HCT116 (cell line): ENCODE measurements at regions not wholly inside any gene's neighbourhood (a gene's known extent, or its start where the extent isn't known, plus 50 kb on each side); places are given as distances from the start of the nearest gene placed in this dataset.

Experiments used
- ATAC-seq: fragments of 200-7000 bp; cut with Tn5 transposase; 2 replicates; pipeline ENCODE4 v1.9.1; 2020; ENCODE audit warnings: mild to moderate bottlenecking, moderate library complexity
- BruUV-seq: library from RNA; stranded (reverse); fragments of 400-500 nt; replicated peaks from 2 replicates; lab custom pipeline; 2021; lab: Mats Ljungman, UMichigan
- CTCF ChIA-PET: fragments of 300-600 bp; sonication (Branson Sonifier 250); formaldehyde crosslinking; loops from one replicate; lab custom pipeline; 2021; ENCODE audit warnings: antibody characterized with exemption; lab: Charles Lee
- POLR2A ChIA-PET: fragments of 300-600, 350-600 bp; sonication (Branson Sonifier 250); formaldehyde crosslinking; loops from one replicate; lab custom pipeline; 2021; ENCODE audit warnings: antibody characterized with exemption; lab: Charles Lee
- RAD21 ChIA-PET, 2 experiments: fragments of 300-600 bp; sonication (Branson Sonifier 250); formaldehyde crosslinking; loops; one replicate each; lab custom pipeline; 2023; ENCODE audit warnings: low total read pairs in 2 of 2; ENCODE audit not compliant: uncharacterized antibody in 2 of 2, unreplicated experiment in 2 of 2, low non-redundant PET in 1 of 2; lab: Charles Lee
- DNase-seq: peaks from one replicate; pipeline ENCODE4 v3.0.0-alpha.2; 2010; ENCODE audit warnings: low read depth, low spot score
- H2AFZ ChIP-seq: fragments of 200-600 bp; shearing (Covaris generic), sonication (generic); 2 replicates; pipeline ENCODE4 v1.6.1; 2017; ENCODE audit warnings: low read depth, mixed run types, mixed read lengths, antibody characterized with exemption, low read length; ENCODE audit not compliant: poor library complexity, severe bottlenecking
- H3K27ac ChIP-seq: 2 replicates; pipeline ENCODE4 v1.5.1; 2012; ENCODE audit warnings: low read depth, low read length
- H3K27me3 ChIP-seq: fragments of 200-600 bp; sonication (generic); 2 replicates; pipeline ENCODE4 v1.6.1; 2016; ENCODE audit warnings: mixed run types, low read length, mixed read lengths; ENCODE audit not compliant: insufficient read depth
- H3K36me3 ChIP-seq, 2 experiments: fragments of 200-500 bp in 1 of 2; fragments of 200-600 bp in 1 of 2; sonication (Bioruptor generic) in 1 of 2; sonication (generic) in 1 of 2; 2 replicates each; pipeline versions ENCODE4 v1.5.1 to v1.6.1; 2014 to 2016; ENCODE audit warnings: low read length in 2 of 2, inconsistent platforms in 1 of 2, mixed read lengths in 1 of 2, mixed run types in 1 of 2; ENCODE audit not compliant: insufficient read depth in 2 of 2, control insufficient read depth in 1 of 2
- H3K4me1 ChIP-seq, 2 experiments: fragments of 200-600 bp in 1 of 2; sonication (generic) in 1 of 2; 2 replicates each; pipeline versions ENCODE4 v1.5.1 to v1.6.1; 2012 to 2017; ENCODE audit warnings: low read length in 2 of 2, inconsistent platforms in 1 of 2, mild to moderate bottlenecking in 1 of 2, mixed read lengths in 1 of 2, mixed run types in 1 of 2, moderate library complexity in 1 of 2; ENCODE audit not compliant: insufficient read depth in 2 of 2, control insufficient read depth in 1 of 2
- H3K4me2 ChIP-seq: fragments of 200-600 bp; sonication (generic); 2 replicates; pipeline ENCODE4 v1.6.1; 2017; ENCODE audit warnings: mixed run types, low read length, mixed read lengths
- H3K4me3 ChIP-seq, 2 experiments: fragments of 200-600 bp in 1 of 2; sonication (generic) in 1 of 2; replicated peaks in 1 of 2; 2 replicates each; pipeline ENCODE4 v1.5.1; 2011 to 2016; ENCODE audit warnings: low read length in 2 of 2, control low read depth in 1 of 2, low read depth in 1 of 2, mild to moderate bottlenecking in 1 of 2, mixed read lengths in 1 of 2, mixed run types in 1 of 2
- H3K79me2 ChIP-seq: fragments of 200-600 bp; sonication (generic); 2 replicates; pipeline ENCODE4 v1.6.1; 2017; ENCODE audit warnings: mild to moderate bottlenecking, mixed run types, low read length, moderate library complexity, mixed read lengths; ENCODE audit not compliant: insufficient read depth
- H3K9ac ChIP-seq: fragments of 200-600 bp; sonication (generic); 2 replicates; pipeline ENCODE4 v1.6.1; 2016; ENCODE audit warnings: low read length, mixed read lengths
- H3K9me2 ChIP-seq: fragments of 200-600 bp; sonication (generic), shearing (Covaris generic); 2 replicates; pipeline ENCODE4 v1.6.1; 2017; ENCODE audit warnings: mixed run types, mild to moderate bottlenecking, moderate library complexity; ENCODE audit not compliant: insufficient read depth
- H3K9me3 ChIP-seq, 2 experiments: fragments of 200-500 bp in 1 of 2; fragments of 200-600 bp in 1 of 2; sonication (Bioruptor generic) in 1 of 2; sonication (generic) in 1 of 2; 2 replicates each; pipeline ENCODE4 v1.6.1; 2014 to 2017; ENCODE audit warnings: low read length in 2 of 2, mixed read lengths in 2 of 2, inconsistent platforms in 1 of 2, low read depth in 1 of 2, mild to moderate bottlenecking in 1 of 2, mixed run types in 1 of 2, moderate library complexity in 1 of 2; ENCODE audit not compliant: control insufficient read depth in 1 of 2, insufficient read depth in 1 of 2
- H4K20me1 ChIP-seq: fragments of 200-600 bp; sonication (generic), shearing (Covaris generic); 2 replicates; pipeline ENCODE4 v1.6.1; 2017; ENCODE audit warnings: mixed run types, mild to moderate bottlenecking, moderate library complexity; ENCODE audit not compliant: insufficient read depth
- CEBPB ChIP-seq: IDR thresholded peaks from 2 replicates; pipeline ENCODE4 v1.6.1; 2012; ENCODE audit warnings: low read depth
- ELF1 ChIP-seq: IDR thresholded peaks from 2 replicates; pipeline ENCODE4 v1.6.1; 2012; ENCODE audit warnings: low read depth, borderline replicate concordance
- JUND ChIP-seq: IDR thresholded peaks from 2 replicates; pipeline ENCODE4 v1.6.1; 2012
- POLR2A ChIP-seq: IDR thresholded peaks from 2 replicates; pipeline ENCODE4 v1.7.0; 2011; ENCODE audit warnings: borderline replicate concordance; ENCODE audit not compliant: insufficient read depth, insufficient read length; ENCODE audit errors: extremely low read depth
- POLR2AphosphoS5 ChIP-seq: IDR thresholded peaks from 2 replicates; pipeline ENCODE4 v1.6.1; 2011; ENCODE audit warnings: mild to moderate bottlenecking, low read depth, low read length, moderate library complexity
- SRF ChIP-seq: IDR thresholded peaks from 2 replicates; pipeline ENCODE4 v1.6.1; 2012; ENCODE audit warnings: low read depth
- TCF7L2 ChIP-seq: IDR thresholded peaks from 2 replicates; pipeline ENCODE4 v1.7.0; 2011; ENCODE audit warnings: borderline replicate concordance, inconsistent platforms; ENCODE audit not compliant: insufficient read depth, insufficient read length; ENCODE audit errors: extremely low read depth
- YY1 ChIP-seq: IDR thresholded peaks from 2 replicates; pipeline ENCODE4 v1.6.1; 2011; ENCODE audit warnings: low read length, low read depth, moderate library complexity, mild to moderate bottlenecking; ENCODE audit not compliant: insufficient replicate concordance; ENCODE audit errors: extremely low read depth
- ZFX ChIP-seq: fragments of 450-650 bp; IDR thresholded peaks from 2 replicates; pipeline ENCODE4 v1.6.1; 2017
- intact Hi-C: fragments of 100-400 bp; cut with micrococcal nuclease; formaldehyde crosslinking; loops from 2 replicates; pipeline ENCODE4 v1.10.0; 2022
- TF ChIP-seq, protein P1 (sequence below): IDR thresholded peaks from 2 replicates; pipeline ENCODE4 v1.6.1; 2012; ENCODE audit warnings: low read depth
- TF ChIP-seq, protein P2 (sequence below), 3 experiments: fragments of 200-600 bp in 1 of 3; sonication (generic) in 1 of 3; IDR thresholded peaks in 2 of 3; conservative IDR thresholded peaks in 1 of 3; 2 replicates each; pipeline ENCODE4 v1.5.1; 2012 to 2017; ENCODE audit warnings: low read depth in 2 of 3, low read length in 2 of 3, antibody characterized with exemption in 1 of 3, borderline replicate concordance in 1 of 3, control low read depth in 1 of 3, mild to moderate bottlenecking in 1 of 3, mixed read lengths in 1 of 3, mixed run types in 1 of 3, moderate library complexity in 1 of 3; ENCODE audit not compliant: insufficient read depth in 1 of 3
- TF ChIP-seq, protein P3 (sequence below): IDR thresholded peaks from 2 replicates; pipeline ENCODE4 v1.6.1; 2012
- TF ChIP-seq, protein P4 (sequence below): IDR thresholded peaks from 2 replicates; pipeline ENCODE4 v1.6.1; 2011; ENCODE audit warnings: mild to moderate bottlenecking, low read length, moderate library complexity; ENCODE audit not compliant: insufficient replicate concordance; ENCODE audit errors: extremely low read depth

DNA sequence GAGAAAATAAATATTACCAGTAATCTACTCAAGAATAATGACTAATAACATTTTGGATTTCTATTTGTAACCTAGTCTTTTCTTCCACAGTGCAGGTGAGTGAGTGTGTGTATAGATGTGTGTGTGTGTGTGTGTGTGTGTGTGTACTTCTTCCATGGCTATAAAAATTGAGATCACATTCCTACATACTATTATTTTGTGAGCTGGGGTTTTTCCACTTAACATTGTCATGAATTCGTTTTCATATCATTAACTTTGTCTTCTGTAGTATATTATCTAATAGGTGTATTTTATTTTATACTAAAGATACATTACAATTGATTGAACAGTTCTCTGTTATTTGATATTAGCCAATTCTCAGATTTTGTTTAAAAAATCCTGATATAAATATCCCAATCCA is 152.4 kb upstream of the TRPC7 start (continued):
- TF ChIP-seq, protein P1, sequence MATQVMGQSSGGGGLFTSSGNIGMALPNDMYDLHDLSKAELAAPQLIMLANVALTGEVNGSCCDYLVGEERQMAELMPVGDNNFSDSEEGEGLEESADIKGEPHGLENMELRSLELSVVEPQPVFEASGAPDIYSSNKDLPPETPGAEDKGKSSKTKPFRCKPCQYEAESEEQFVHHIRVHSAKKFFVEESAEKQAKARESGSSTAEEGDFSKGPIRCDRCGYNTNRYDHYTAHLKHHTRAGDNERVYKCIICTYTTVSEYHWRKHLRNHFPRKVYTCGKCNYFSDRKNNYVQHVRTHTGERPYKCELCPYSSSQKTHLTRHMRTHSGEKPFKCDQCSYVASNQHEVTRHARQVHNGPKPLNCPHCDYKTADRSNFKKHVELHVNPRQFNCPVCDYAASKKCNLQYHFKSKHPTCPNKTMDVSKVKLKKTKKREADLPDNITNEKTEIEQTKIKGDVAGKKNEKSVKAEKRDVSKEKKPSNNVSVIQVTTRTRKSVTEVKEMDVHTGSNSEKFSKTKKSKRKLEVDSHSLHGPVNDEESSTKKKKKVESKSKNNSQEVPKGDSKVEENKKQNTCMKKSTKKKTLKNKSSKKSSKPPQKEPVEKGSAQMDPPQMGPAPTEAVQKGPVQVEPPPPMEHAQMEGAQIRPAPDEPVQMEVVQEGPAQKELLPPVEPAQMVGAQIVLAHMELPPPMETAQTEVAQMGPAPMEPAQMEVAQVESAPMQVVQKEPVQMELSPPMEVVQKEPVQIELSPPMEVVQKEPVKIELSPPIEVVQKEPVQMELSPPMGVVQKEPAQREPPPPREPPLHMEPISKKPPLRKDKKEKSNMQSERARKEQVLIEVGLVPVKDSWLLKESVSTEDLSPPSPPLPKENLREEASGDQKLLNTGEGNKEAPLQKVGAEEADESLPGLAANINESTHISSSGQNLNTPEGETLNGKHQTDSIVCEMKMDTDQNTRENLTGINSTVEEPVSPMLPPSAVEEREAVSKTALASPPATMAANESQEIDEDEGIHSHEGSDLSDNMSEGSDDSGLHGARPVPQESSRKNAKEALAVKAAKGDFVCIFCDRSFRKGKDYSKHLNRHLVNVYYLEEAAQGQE, result no peak
- no peak for TF ChIP-seq SRF
- TF ChIP-seq TCF7L2, result no peak
- no peak for TF ChIP-seq POLR2AphosphoS5

DNA sequence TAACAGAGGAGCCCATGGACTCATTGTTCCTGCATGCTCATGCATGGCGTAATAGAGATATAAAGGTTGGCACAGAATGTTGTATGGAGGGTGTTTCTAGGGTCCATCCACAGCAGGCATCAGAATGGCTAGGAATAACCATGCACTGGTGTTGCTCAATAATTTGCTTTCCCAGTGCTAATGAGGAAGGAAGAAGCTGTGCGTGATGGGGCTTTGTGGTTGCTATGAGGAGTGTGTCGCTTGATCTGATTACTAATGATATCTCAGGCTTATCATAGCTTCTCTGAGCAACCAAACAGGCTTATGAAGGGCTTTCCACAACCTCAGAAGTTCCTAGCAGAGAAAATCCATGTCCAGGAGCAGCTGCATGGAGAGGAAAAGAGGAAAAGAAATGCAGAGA is 151.3 kb upstream of the TRPC7 start:
- Histone ChIP-seq H3K27ac (no peak overlapping the region), H3K79me2 (no peaks in the 10 kb centered on the region), H3K4me1 (no peaks in the 10 kb centered on the region), H3K4me2 (no peak overlapping the region), H3K9me2 (no peaks in the 10 kb centered on the region), H3K36me3 (no peaks in the 10 kb centered on the region), H3K4me3 (no peak overlapping the region), H3K9ac (no peak overlapping the region), H3K27me3 (peaks cover 20% of the 10 kb centered on the region), H2AFZ (no peak overlapping the region), H4K20me1 (no peaks in the 10 kb centered on the region), H3K9me3 (no peaks in the 10 kb centered on the region)
- ChIA-PET RAD21 (no interaction called here), POLR2A (no interaction called here), CTCF (no interaction called here)
- intact Hi-C loops, result no loop called here
- no peak for DNase-seq
- ATAC-seq, result no peak
- BruUV-seq, result no TSS peak
- TF ChIP-seq POLR2A (no peak), ZFX (no peak), ELF1 (no peak), POLR2AphosphoS5 (no peak), YY1 (no peak), CEBPB (no peak), JUND (no peak)
- TF ChIP-seq, protein P2, sequence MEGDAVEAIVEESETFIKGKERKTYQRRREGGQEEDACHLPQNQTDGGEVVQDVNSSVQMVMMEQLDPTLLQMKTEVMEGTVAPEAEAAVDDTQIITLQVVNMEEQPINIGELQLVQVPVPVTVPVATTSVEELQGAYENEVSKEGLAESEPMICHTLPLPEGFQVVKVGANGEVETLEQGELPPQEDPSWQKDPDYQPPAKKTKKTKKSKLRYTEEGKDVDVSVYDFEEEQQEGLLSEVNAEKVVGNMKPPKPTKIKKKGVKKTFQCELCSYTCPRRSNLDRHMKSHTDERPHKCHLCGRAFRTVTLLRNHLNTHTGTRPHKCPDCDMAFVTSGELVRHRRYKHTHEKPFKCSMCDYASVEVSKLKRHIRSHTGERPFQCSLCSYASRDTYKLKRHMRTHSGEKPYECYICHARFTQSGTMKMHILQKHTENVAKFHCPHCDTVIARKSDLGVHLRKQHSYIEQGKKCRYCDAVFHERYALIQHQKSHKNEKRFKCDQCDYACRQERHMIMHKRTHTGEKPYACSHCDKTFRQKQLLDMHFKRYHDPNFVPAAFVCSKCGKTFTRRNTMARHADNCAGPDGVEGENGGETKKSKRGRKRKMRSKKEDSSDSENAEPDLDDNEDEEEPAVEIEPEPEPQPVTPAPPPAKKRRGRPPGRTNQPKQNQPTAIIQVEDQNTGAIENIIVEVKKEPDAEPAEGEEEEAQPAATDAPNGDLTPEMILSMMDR (IDR thresholded peaks at IDR 0.05 in 2 of 3, conservative IDR thresholded peaks at IDR 0.05 in 1 of 3; ENCODE audit: borderline replicate concordance in 1 of 3, insufficient read depth in 1 of 3, low read depth in 2 of 3, low read length in 2 of 3), result no peak
- TF ChIP-seq, protein P3, sequence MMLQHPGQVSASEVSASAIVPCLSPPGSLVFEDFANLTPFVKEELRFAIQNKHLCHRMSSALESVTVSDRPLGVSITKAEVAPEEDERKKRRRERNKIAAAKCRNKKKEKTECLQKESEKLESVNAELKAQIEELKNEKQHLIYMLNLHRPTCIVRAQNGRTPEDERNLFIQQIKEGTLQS, result no peak
- TF ChIP-seq, protein P4, sequence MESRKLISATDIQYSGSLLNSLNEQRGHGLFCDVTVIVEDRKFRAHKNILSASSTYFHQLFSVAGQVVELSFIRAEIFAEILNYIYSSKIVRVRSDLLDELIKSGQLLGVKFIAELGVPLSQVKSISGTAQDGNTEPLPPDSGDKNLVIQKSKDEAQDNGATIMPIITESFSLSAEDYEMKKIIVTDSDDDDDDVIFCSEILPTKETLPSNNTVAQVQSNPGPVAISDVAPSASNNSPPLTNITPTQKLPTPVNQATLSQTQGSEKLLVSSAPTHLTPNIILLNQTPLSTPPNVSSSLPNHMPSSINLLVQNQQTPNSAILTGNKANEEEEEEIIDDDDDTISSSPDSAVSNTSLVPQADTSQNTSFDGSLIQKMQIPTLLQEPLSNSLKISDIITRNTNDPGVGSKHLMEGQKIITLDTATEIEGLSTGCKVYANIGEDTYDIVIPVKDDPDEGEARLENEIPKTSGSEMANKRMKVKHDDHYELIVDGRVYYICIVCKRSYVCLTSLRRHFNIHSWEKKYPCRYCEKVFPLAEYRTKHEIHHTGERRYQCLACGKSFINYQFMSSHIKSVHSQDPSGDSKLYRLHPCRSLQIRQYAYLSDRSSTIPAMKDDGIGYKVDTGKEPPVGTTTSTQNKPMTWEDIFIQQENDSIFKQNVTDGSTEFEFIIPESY, result no peak
